ENCODE measurements at regions not wholly inside any gene's neighbourhood (a gene's known extent, or its start where the extent isn't known, plus 50 kb on each side); places are given as distances from the start of the nearest gene placed in this dataset.

GRCh38 chr2:39492095-39492590 lies 55.1 kb upstream of the MAP4K3 start (continued):
- TF ChIP-seq ARID4A (CRISPR knock-in tag; IDR thresholded peaks at IDR 0.05; ENCODE audit: borderline replicate concordance) (no peak), SMAD1 (CRISPR knock-in tag; IDR thresholded peaks at IDR 0.05; ENCODE audit: borderline replicate concordance, low read depth) (no peak), POLR2AphosphoS2 (IDR thresholded peaks at IDR 0.05; ENCODE audit: low read depth, low read length) (no peak), CENPT (CRISPR knock-in tag; IDR thresholded peaks at IDR 0.05; ENCODE audit: low read depth) (no peak), BORCS8-MEF2B (CRISPR knock-in tag; IDR thresholded peaks at IDR 0.05) (no peak), ZNF556 (CRISPR knock-in tag; IDR thresholded peaks at IDR 0.05; ENCODE audit: borderline replicate concordance) (no peak), ISX (CRISPR knock-in tag; conservative IDR thresholded peaks at IDR 0.05) (no peak), RFX3 (CRISPR knock-in tag; IDR thresholded peaks at IDR 0.05) (no peak), PAX8 (CRISPR knock-in tag; IDR thresholded peaks at IDR 0.05; ENCODE audit: borderline replicate concordance) (no peak), ZFP1 (CRISPR knock-in tag; IDR thresholded peaks at IDR 0.05) (no peak), MLXIP (CRISPR knock-in tag; IDR thresholded peaks at IDR 0.05; ENCODE audit: borderline replicate concordance) (no peak), ETV5 (CRISPR knock-in tag; IDR thresholded peaks at IDR 0.05; ENCODE audit: borderline replicate concordance) (peak; percentile 57; the same call in 1 of the 2 replicates), TEF (CRISPR knock-in tag; IDR thresholded peaks at IDR 0.05) (no peak), HDAC6 (IDR thresholded peaks at IDR 0.05; ENCODE audit: low read depth, low read length) (no peak), DDIT3 (CRISPR knock-in tag; IDR thresholded peaks at IDR 0.05) (no peak), PCBP1 (IDR thresholded peaks at IDR 0.05; ENCODE audit: borderline replicate concordance, low read depth, low read length) (no peak), ZNF143 (CRISPR knock-in tag; IDR thresholded peaks at IDR 0.05) (no peak), NKX3-1 (CRISPR knock-in tag; IDR thresholded peaks at IDR 0.05) (peak; percentile 71; the same call in 1 of the 2 replicates), DMTF1 (CRISPR knock-in tag; IDR thresholded peaks at IDR 0.05) (no peak)
